Embryonic facial prominence (tissue), 1 donor: ENCODE measurements at regions not wholly inside any gene's neighbourhood (a gene's known extent, or its start where the extent isn't known, plus 50 kb on each side); places are given as distances from the start of the nearest gene placed in this dataset.

ENCODE experiments used
- DNase-seq: peaks from one replicate; pipeline ENCODE4 v3.0.0-alpha.2; 2016; ENCODE audit errors: extremely low spot score

DNA sequence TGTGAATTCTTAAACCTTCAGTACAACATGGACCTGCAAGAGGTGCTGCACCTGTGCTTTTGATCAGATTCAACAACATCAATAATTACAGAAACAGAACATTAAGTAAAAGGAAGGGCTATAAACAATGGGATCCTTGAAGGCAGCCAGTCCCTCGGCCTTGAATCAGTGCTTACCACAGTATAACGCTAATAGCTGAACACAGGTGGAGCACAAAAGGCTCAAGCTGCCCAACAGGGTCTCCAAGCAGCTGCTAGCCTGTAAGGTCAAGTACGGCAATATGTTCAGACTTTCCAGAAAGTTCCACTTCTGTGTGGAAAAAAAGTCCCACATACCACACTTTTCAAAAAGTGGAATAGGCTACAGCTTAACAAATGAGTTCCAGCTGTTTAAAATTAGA lies 61.9 kb upstream of the ITGA1 start:
- DNase-seq = peak; percentile 19

DNA sequence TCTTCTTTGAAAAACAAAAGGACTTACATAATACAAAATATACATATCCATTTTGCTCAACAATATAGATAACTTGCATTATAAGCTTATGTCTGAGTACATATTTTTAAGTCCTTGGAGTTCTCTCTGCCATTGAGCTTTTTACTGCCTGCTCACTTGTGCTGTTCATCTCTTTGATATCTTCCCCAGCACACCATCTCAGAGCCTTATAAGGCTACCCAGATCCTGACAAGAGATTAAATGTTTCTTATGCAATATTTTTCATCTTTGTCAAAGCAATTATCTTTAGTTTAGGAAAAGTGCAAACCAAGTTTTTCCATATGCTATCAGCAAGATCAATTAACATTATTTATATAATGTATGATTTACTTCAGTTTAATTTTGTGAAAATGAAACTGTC lies 60.7 kb upstream of the ITGA1 start:
- no peak for DNase-seq

DNA sequence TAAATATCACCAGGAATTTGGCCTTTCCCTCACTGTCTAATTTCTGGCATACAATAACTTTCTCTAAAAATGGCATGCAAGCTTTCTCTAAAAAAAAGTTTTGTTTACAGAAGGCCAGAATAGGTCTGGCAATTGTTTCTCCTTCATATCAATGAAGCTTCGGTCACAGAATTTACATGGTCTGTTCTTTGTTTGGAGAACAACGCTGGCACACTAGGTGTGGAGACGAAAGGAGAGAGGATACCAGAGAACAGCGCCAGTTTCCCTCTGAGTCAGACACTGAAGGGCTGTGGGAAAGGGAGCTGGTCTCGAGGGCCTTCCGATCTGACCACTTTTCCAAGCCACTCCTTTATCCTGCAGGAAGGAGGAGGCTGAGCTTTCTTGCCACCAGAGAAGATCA lies 60.1 kb upstream of the ITGA1 start:
- no peak for DNase-seq

DNA sequence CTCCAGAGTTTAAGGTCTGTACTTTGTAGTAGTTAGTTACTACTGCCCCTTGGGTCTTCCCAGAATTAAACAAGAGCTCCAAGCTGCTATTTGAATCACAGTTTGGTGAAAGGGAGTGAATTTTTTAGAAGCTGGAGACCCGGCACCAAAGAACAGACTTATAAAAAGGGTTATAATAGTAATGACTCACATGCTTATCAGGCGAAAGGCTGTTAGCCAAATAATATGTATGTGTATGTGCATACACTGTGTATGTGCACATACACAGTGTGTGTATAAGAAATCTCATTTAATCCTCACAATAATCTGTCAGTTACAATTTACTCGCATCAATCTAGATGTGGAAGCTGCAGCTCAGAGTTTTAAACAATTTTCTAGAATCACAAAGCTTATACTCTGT lies 59.5 kb upstream of the ITGA1 start:
- no peak for DNase-seq

DNA sequence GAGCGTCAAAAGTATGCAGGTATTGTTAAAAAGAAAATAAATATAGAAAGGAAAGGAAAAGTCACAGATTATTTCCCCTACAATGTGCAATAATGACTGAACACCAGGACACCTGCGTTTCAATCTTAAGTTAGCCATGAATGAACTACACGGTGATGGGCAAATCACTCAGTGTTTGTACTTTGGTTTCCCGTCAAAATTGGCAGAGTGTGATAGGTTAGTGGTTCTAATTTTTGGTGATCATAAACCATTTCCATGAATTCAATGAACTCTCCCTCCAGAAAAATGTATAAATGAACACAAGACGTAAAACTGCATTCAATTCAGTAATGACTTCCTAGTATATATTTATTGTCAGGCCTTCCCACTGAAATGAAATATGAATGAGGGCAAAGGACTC lies 59.0 kb upstream of the ITGA1 start:
- DNase-seq = no peak

DNA sequence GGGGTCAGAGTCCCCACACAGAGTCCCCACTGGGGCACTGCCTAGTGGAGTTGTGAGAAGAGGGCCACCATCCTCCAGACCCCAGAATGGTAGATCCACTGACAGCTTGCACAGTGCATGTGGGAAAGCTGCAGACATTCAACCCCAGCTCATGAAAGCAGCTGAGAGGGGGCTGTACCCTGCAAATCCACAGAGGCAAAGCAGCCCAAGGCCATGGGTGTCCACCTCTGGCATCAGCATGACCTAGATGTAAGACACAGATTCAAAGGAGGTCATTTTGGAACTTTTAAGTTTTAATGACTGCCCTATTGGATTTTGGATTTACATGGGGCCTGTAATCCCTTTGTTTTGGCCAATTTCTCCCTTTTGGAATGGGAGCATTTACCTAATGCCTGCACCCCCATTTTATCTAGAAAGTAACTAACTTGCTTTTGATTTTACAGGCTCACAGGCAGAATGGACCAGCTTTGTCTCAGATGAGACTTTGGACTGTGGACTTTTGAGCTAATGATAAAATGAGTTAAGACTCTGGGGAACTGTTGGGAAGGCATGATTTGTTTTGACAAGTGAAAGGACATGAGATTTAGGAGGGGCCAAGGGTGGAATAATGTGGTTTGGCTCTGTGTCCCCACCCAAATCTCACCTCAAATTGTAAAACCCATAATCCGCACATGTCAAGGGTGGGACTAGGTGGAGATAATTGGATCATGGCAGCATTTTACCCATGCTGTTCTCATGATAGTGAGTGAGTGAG lies 56.3 kb upstream of the ITGA1 start:
- DNase-seq = no peak

DNA sequence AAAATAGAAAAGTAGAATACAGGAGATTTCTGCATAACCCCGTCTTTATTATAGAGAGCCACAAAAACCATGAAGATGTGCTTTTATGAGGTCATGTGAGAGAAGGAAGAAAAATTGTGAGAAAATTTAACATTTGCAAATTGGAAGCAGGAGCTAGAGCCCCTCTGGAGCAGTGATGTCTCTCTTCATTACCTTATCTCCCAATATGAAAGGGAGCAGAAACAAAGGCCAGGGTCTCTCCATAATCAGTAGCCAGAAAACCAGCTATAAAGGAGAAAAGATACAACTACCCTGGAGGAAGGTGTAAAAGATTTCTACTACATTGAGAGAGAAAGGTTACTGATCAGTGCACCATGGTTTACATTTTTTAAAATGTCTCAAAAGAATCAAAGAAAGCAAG lies 53.2 kb upstream of the ITGA1 start:
- no peak for DNase-seq

DNA sequence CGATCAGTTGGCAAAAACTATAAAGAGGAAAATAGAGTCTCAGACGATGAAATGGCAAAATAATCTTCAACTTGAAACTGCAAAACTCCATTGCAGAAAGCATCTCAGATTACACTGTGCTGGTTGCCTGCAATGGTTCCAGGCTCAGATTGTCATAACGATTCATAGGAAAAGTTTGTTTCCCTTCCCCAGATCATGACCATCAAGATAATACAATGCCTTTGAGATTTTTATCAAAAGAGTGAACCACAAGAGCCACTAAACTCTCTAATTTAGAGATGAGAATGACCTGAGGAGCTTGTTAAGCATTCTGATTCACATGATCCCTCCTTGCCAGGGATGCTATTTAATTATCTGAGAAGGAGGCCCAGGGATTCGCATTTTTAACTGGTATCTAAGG lies 52.6 kb upstream of the ITGA1 start:
- DNase-seq = no peak
